ENCODE measurements at regions not wholly inside any gene's neighbourhood (a gene's known extent, or its start where the extent isn't known, plus 50 kb on each side); places are given as distances from the start of the nearest gene placed in this dataset.

GRCh38 chr17:73743518-73744201, 99.4 kb upstream of the SDK2 start:
- Histone ChIP-seq H3K4me1 (ENCODE audit: insufficient read depth, low read length) (peaks cover 7% of the 10 kb centered on the region; the same call in 1 of the 2 replicates), H2AFZ (ENCODE audit: low read length) (no peak overlapping the region), H3K4me3 (replicated peaks in 1 of 3; ENCODE audit: insufficient read depth in 1 of 3, low read depth in 2 of 3, low read length in 3 of 3) (no peak overlapping the region), H3K4me2 (ENCODE audit: low read depth, low read length) (no peak overlapping the region), H4K20me1 (ENCODE audit: insufficient read depth, low read length) (no peaks in the 10 kb centered on the region), H3K36me3 (replicated peaks in 1 of 2; ENCODE audit: control insufficient read depth in 1 of 2, insufficient read depth in 2 of 2, low read length in 2 of 2) (no peaks in the 10 kb centered on the region), H3K79me2 (ENCODE audit: insufficient read depth, low read length) (no peaks in the 10 kb centered on the region), H3K27me3 (ENCODE audit: control insufficient read depth in 1 of 2, insufficient read depth in 2 of 2, low read length in 2 of 2) (peaks cover 4 to 52% of the 10 kb centered on the region in 2 experiments; a peak in 4 of 5 replicates), H3K27ac (ENCODE audit: extremely low read length, insufficient read depth, low read length) (no peak overlapping the region), H3K9me3 (ENCODE audit: low read length) (no peaks in the 10 kb centered on the region), H3K9ac (ENCODE audit: insufficient read depth, low read depth, low read length) (no peak overlapping the region)
- WGBS (ENCODE audit: low lambda C conversion rate): 63% methylated on average over 8 of the region's 8 CpGs
- DNase-seq (ENCODE audit: low spot score) (no peak), FAIRE-seq (no peak), ATAC-seq (no peak)
- no TSS peak for BruUV-seq (replicated peaks)
- POLR2A ChIA-PET: no interaction called here
- no peak for TF ChIP-seq HNRNPUL1 (IDR thresholded peaks at IDR 0.05; ENCODE audit: low read depth, low read length)
- TF ChIP-seq HNRNPK (IDR thresholded peaks at IDR 0.05; ENCODE audit: low read depth, low read length, poor library complexity, severe bottlenecking): peak; percentile 22
- peak; percentile 44 for TF ChIP-seq PCBP2 (optimal IDR thresholded peaks at IDR 0.05; ENCODE audit: low read depth, low read length, poor library complexity, severe bottlenecking)
- intact Hi-C loops (cut with micrococcal nuclease; ENCODE audit: unreplicated experiment) (no loop called here), in situ Hi-C loops (cut with HindIII; ENCODE audit: extremely low pct_ligation_motif_present, low pct_unique_long_range_greater_than_20kb) (no loop called here)
- CTCF ChIA-PET (ENCODE audit: low intra/inter-chr PET ratio, low total read pairs): no interaction called here

- FAIRE-seq (no peak), ATAC-seq (no peak; the same call in 2 of the 3 replicates), DNase-seq (ENCODE audit: low spot score) (no peak)
- BruUV-seq (replicated peaks): no TSS peak
- Histone ChIP-seq H3K4me3 (replicated peaks in 1 of 3; ENCODE audit: insufficient read depth in 1 of 3, low read depth in 2 of 3, low read length in 3 of 3) (no peak overlapping the region), H3K9ac (ENCODE audit: insufficient read depth, low read depth, low read length) (no peak overlapping the region), H3K4me2 (ENCODE audit: low read depth, low read length) (no peak overlapping the region), H3K36me3 (replicated peaks in 1 of 2; ENCODE audit: control insufficient read depth in 1 of 2, insufficient read depth in 2 of 2, low read length in 2 of 2) (no peaks in the 10 kb centered on the region), H3K4me1 (ENCODE audit: insufficient read depth, low read length) (peaks cover 7% of the 10 kb centered on the region; the same call in 1 of the 2 replicates), H3K27me3 (ENCODE audit: control insufficient read depth in 1 of 2, insufficient read depth in 2 of 2, low read length in 2 of 2) (peaks cover 4 to 45% of the 10 kb centered on the region in 2 experiments; a peak in 4 of 5 replicates), H3K9me3 (ENCODE audit: low read length) (no peaks in the 10 kb centered on the region), H3K79me2 (ENCODE audit: insufficient read depth, low read length) (no peaks in the 10 kb centered on the region), H2AFZ (ENCODE audit: low read length) (no peak overlapping the region), H4K20me1 (ENCODE audit: insufficient read depth, low read length) (no peaks in the 10 kb centered on the region), H3K27ac (ENCODE audit: extremely low read length, insufficient read depth, low read length) (no peak overlapping the region)
- in situ Hi-C loops (cut with HindIII; ENCODE audit: extremely low pct_ligation_motif_present, low pct_unique_long_range_greater_than_20kb): no loop called here
- TF ChIP-seq RAD51 (IDR thresholded peaks at IDR 0.05; ENCODE audit: borderline replicate concordance) (no peak), ZNF749 (CRISPR knock-in tag; IDR thresholded peaks at IDR 0.05; ENCODE audit: borderline replicate concordance) (no peak), MXD4 (CRISPR knock-in tag; IDR thresholded peaks at IDR 0.05) (no peak), TEAD3 (CRISPR knock-in tag; optimal IDR thresholded peaks at IDR 0.05; ENCODE audit: borderline replicate concordance) (no peak), ATF1 (CRISPR knock-in tag; IDR thresholded peaks at IDR 0.05) (no peak), HOMEZ (CRISPR knock-in tag; IDR thresholded peaks at IDR 0.05; ENCODE audit: low read depth) (no peak)
- ChIA-PET POLR2A (no interaction called here), CTCF (ENCODE audit: low intra/inter-chr PET ratio, low total read pairs) (no interaction called here)
- intact Hi-C loops (cut with micrococcal nuclease; ENCODE audit: unreplicated experiment): no loop called here
- 0% methylated on average over 3 of the region's 7 CpGs for WGBS (ENCODE audit: low lambda C conversion rate)
Measured at GRCh38 chr17:73744411-73744810, 100.2 kb upstream of the SDK2 start.

All from HepG2 (cell line).